Astrocyte of the spinal cord (primary cell): ENCODE measurements at regions not wholly inside any gene's neighbourhood (a gene's known extent, or its start where the extent isn't known, plus 50 kb on each side); places are given as distances from the start of the nearest gene placed in this dataset.

Experiments
- DNase-seq: peaks from one replicate; pipeline ENCODE4 v3.0.0; 2011; ENCODE audit warnings: low read depth, low spot score
- H3K4me3 ChIP-seq: 2 replicates; pipeline ENCODE4 v1.5.1; 2011; ENCODE audit warnings: low read depth, mild to moderate bottlenecking, low read length, moderate library complexity
- in situ Hi-C: cut with HindIII; loops from 2 replicates; pipeline ENCODE4 v1.10.0; 2017; ENCODE audit warnings: low sequenced_read_pairs
- TF ChIP-seq, protein P1 (sequence below): IDR thresholded peaks from 2 replicates; pipeline ENCODE4 v1.5.1; 2012; ENCODE audit warnings: low read depth, mild to moderate bottlenecking, low read length, inconsistent platforms

DNA sequence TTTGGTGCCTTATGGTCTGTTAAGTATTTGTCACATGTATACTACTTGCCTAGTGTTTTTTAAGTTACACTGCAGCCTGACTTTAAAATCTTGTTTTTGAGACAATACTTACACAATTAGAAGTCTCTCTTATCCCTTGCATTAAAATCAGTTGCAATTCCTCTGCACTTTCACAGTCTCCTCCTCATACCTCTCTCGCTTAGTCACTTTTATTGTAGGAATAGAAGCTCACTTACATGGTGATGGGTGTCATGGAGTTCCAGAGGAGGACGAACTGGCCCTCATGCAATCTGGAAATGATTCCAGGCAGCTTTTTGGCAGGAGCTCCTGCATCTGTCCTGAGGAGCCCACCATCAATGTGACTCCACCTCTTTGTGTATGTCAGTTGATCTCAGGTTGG is 238.4 kb upstream of the TBC1D5 start:
- in situ Hi-C loops: no loop called here
- no peak for DNase-seq
- no peak overlapping the region for H3K4me3 ChIP-seq
- TF ChIP-seq, protein P1, sequence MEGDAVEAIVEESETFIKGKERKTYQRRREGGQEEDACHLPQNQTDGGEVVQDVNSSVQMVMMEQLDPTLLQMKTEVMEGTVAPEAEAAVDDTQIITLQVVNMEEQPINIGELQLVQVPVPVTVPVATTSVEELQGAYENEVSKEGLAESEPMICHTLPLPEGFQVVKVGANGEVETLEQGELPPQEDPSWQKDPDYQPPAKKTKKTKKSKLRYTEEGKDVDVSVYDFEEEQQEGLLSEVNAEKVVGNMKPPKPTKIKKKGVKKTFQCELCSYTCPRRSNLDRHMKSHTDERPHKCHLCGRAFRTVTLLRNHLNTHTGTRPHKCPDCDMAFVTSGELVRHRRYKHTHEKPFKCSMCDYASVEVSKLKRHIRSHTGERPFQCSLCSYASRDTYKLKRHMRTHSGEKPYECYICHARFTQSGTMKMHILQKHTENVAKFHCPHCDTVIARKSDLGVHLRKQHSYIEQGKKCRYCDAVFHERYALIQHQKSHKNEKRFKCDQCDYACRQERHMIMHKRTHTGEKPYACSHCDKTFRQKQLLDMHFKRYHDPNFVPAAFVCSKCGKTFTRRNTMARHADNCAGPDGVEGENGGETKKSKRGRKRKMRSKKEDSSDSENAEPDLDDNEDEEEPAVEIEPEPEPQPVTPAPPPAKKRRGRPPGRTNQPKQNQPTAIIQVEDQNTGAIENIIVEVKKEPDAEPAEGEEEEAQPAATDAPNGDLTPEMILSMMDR: no peak

DNA sequence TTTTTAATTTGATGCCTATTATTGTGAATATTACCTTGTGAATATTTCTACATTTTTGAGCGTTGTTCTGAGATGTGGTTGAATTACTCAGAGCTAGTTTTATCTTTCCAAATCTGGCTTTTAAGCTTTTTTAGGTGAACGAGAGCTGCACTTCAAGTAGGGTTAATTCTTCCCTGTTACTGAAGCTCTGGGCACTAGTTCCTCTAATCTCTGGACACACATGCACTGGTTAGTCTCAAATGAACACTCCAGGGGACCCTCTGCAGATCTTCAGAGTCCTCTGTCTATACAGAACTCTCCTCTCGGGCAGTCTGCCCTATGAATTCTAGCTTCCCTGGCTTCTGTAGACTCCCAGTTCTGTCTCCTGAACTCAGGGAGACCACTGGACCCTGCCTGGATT is 237.5 kb upstream of the TBC1D5 start:
- TF ChIP-seq, protein P1: no peak
- no peak overlapping the region for H3K4me3 ChIP-seq
- no peak for DNase-seq
- in situ Hi-C loops: no loop called here

DNA sequence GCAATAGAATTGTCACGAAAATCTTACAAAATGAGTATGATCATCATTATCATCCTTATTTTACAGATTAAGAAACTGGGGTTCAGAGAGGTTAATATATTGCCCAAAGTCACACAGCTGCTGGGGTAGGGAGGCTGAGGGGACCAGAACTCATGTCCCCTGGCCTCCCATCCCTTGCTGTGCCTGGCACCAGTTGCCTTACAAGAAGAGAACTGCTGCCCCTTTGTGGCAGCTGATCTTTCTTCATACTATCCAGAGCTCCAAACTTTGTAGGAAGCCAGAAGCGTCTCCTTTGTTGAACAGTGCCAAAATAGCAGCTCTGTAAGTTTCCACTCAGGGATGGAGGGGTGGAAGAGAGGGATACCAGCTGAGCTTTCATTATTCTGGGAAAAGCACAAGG is 236.8 kb upstream of the TBC1D5 start:
- in situ Hi-C loops: no loop called here
- no peak for DNase-seq
- H3K4me3 ChIP-seq: no peak overlapping the region
- TF ChIP-seq, protein P1: no peak

DNA sequence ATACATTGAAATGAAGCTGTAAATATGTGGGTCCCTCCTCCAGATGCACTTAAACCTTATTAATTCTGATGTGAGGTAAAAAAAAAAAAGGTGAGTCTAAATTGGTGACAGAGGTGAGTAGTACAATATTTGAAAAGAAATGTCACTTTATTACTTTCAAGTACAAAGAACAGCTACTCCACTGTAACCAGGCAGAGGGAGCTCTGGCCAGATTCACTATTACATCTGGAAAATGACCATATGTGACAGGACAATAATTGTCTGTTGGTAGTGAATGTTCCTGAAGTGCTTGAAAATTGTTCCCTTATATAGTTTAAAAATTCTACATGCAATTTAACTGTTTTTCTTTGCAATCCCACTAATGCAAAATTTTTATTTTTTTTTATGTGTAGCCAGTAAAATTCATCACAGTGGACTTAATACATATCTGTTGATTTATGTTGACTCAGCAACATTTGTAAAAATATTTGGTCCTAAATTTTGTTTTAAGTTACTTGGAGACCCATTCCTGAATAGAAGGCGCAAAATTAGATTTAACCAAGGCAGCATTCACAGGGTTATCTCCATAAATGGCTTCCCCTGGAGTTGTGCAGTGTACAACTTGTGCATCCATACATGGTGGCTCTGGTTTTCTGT is 231.9 kb upstream of the TBC1D5 start:
- no peak overlapping the region for H3K4me3 ChIP-seq
- TF ChIP-seq, protein P1: peak; percentile 46
- DNase-seq: peak; percentile 14
- in situ Hi-C loops: no loop called here

DNA sequence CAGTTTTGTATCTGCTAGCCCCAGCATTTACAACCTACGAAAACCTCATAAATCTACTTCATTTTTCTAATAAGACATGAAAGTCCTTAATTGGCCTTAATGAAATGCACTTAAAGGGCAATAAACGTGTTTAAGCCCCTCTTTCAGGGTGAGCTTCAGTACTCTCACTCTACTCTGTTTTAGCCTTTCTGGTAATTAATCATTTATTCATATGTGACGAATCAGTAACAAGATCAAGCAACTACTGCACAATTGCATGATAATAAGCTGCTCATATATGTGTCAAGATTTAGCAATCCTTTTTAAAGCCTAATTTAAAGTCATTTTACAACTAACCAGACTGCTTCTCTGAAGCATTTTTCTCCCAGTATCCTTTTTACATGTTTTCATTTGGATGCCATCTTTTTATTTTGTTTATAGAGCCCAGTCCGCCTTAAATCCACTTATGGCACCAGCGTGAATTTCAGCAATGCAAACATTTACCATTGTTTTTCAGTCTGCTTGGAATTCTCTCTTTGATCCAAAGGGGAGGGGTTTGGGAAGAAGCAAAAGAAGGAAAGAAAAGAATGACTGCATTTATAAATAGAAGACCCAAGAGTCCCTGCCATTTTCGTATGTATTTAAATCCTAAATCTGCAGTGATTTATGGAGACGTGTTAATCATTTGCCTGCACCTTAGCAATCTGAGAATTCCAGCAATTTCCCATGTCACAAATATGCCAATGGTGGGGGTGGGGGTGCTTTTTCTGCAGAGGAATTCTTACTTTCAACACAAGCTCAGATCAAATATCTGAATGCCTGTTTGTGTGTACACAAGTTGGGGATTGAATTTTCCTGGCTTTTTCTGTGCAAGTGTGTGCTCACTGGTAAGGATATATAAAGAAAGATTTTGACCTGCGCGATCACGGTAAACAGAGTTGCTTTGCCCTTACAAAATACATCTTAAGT is 230.8 kb upstream of the TBC1D5 start:
- in situ Hi-C loops: no loop called here
- no peak for DNase-seq
- TF ChIP-seq, protein P1: no peak
- no peak overlapping the region for H3K4me3 ChIP-seq

DNA sequence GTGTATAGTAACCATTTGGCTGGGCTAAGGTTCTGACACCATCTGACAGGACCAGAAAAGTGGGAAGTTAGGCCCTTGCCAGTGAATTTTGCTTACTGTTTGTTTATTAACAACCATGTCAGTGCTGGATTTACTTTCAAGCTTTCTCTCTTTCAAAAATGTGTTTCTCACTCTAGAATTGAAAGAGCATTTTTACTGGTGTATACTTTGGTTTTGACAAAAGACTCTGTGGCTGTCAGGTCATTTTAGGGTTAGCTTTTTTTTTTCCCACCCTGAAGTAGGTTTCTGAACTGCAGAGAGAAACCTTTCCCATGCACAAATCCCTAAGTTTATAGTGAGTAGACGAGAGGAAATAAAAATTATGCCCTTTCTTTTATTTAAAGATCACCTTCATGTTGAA is 230.0 kb upstream of the TBC1D5 start:
- DNase-seq: no peak
- TF ChIP-seq, protein P1: no peak
- in situ Hi-C loops: no loop called here
- H3K4me3 ChIP-seq: no peak overlapping the region
